OCI-LY7 (cell line): ENCODE measurements at regions not wholly inside any gene's neighbourhood (a gene's known extent, or its start where the extent isn't known, plus 50 kb on each side); places are given as distances from the start of the nearest gene placed in this dataset.

Source experiments
- BruUV-seq: library from RNA; stranded (reverse); fragments of 400-500 nt; replicated peaks from 2 replicates; lab custom pipeline; 2021; lab: Mats Ljungman, UMichigan
- CTCF ChIA-PET: fragments of 300-600 bp; sonication (Branson Sonifier 250); formaldehyde crosslinking; loops from one replicate; lab custom pipeline; 2022; ENCODE audit warnings: antibody characterized with exemption; ENCODE audit not compliant: unreplicated experiment; lab: Charles Lee
- POLR2A ChIA-PET: fragments of 300-600 bp; sonication (Branson Sonifier 250); formaldehyde crosslinking; loops from one replicate; lab custom pipeline; 2022; ENCODE audit warnings: antibody characterized with exemption; lab: Charles Lee
- DNase-seq: peaks from one replicate; pipeline ENCODE4 v3.0.0-alpha.2; 2015; ENCODE audit warnings: low spot score
- H2AFZ ChIP-seq: fragments of 200-600 bp; sonication (generic), shearing (Covaris generic); 2 replicates; pipeline ENCODE4 v1.6.1; 2014; ENCODE audit warnings: mild to moderate bottlenecking, antibody characterized with exemption, low read length, moderate library complexity
- H3K27ac ChIP-seq: fragments of 200-600 bp; sonication (generic); 2 replicates; pipeline ENCODE4 v1.5.1; 2014; ENCODE audit warnings: mixed run types, low read depth, mild to moderate bottlenecking, moderate library complexity, low read length, inconsistent platforms; ENCODE audit not compliant: poor library complexity, severe bottlenecking
- H3K36me3 ChIP-seq: fragments of 200-600 bp; sonication (generic); 2 replicates; pipeline ENCODE4 v1.6.1; 2014; ENCODE audit warnings: mild to moderate bottlenecking, antibody characterized with exemption, low read length, moderate library complexity, mixed read lengths; ENCODE audit not compliant: insufficient read depth
- H3K4me1 ChIP-seq: fragments of 200-600 bp; sonication (generic); 2 replicates; pipeline ENCODE4 v1.5.1; 2014; ENCODE audit warnings: mild to moderate bottlenecking, low read length; ENCODE audit not compliant: insufficient read depth, poor library complexity, severe bottlenecking
- H3K4me2 ChIP-seq: fragments of 200-600 bp; sonication (generic); 2 replicates; pipeline ENCODE4 v1.6.1; 2014; ENCODE audit warnings: mild to moderate bottlenecking, low read length
- H3K4me3 ChIP-seq: fragments of 200-600 bp; sonication (generic); 2 replicates; pipeline ENCODE4 v1.5.1; 2014; ENCODE audit warnings: mild to moderate bottlenecking, low read depth, low read length; ENCODE audit not compliant: poor library complexity, severe bottlenecking
- H3K79me2 ChIP-seq: fragments of 200-600 bp; sonication (generic); 2 replicates; pipeline ENCODE4 v1.6.1; 2016; ENCODE audit warnings: low read depth, mild to moderate bottlenecking, low read length, moderate library complexity, mixed read lengths; ENCODE audit not compliant: insufficient read depth
- H3K9me2 ChIP-seq: fragments of 200-600 bp; sonication (generic); 2 replicates; pipeline ENCODE4 v1.6.1; 2016; ENCODE audit warnings: mild to moderate bottlenecking, low read length, mixed read lengths; ENCODE audit not compliant: insufficient read depth
- H3K9me3 ChIP-seq: fragments of 200-600 bp; sonication (generic); 2 replicates; pipeline ENCODE4 v1.6.1; 2014; ENCODE audit warnings: mild to moderate bottlenecking, mixed run types, low read length, mixed read lengths
- H4K20me1 ChIP-seq: fragments of 200-600 bp; sonication (generic); 2 replicates; pipeline ENCODE4 v1.6.1; 2014; ENCODE audit warnings: mild to moderate bottlenecking, antibody characterized with exemption, low read length, moderate library complexity, mixed read lengths; ENCODE audit not compliant: insufficient read depth
- CTCF ChIP-seq: fragments of 200-600 bp; sonication (generic); conservative IDR thresholded peaks from 2 replicates; pipeline ENCODE4 v1.5.1; 2014; ENCODE audit warnings: mild to moderate bottlenecking, antibody characterized with exemption, low read length, moderate library complexity, mixed read lengths
- EZH2phosphoT487 ChIP-seq: fragments of 200-600 bp; sonication (generic); IDR thresholded peaks from 2 replicates; pipeline ENCODE4 v1.6.1; 2018; ENCODE audit warnings: low read depth, borderline replicate concordance, mild to moderate bottlenecking, mixed run types, antibody characterized with exemption, low read length, moderate library complexity, mixed read lengths
- intact Hi-C: fragments of 100-400 bp; cut with micrococcal nuclease; formaldehyde crosslinking; loops from one replicate; pipeline ENCODE4 v1.10.0; 2022; ENCODE audit not compliant: unreplicated experiment

- intact Hi-C loops, result loop anchor here (5.0 to 10.0 kb wide), 3 partner anchors 89 to 1334 kb away; partner anchors contain the start of genes KIAA1143 and KIF15
- peak; percentile 68 for DNase-seq
- no peaks in the 10 kb centered on the region for H3K9me2 ChIP-seq
- peak overlapping the region; percentile 48 for H3K4me2 ChIP-seq
- H4K20me1 ChIP-seq, result no peaks in the 10 kb centered on the region
- no TSS peak for BruUV-seq
- H2AFZ ChIP-seq, result peak overlapping the region; percentile 93
- H3K4me3 ChIP-seq, result peak overlapping the region; percentile 10
- peaks cover 60% of the 10 kb centered on the region for H3K4me1 ChIP-seq
- H3K36me3 ChIP-seq, result no peaks in the 10 kb centered on the region; the same call in 1 of the 2 replicates
- no peak for TF ChIP-seq CTCF
- H3K79me2 ChIP-seq, result no peaks in the 10 kb centered on the region
- ChIA-PET POLR2A (interaction anchor here (0.7 to 1.8 kb wide), 3 partner anchors 9 to 245 kb away, joined by 3 to 5 read pairs (median 4); no protein-coding TSS in a partner anchor), CTCF (no interaction called here)
- peak overlapping the region; percentile 64 for H3K27ac ChIP-seq
- peaks cover 16% of the 10 kb centered on the region; the same call in 1 of the 2 replicates for H3K9me3 ChIP-seq
Measured at GRCh38 chr3:46098319-46098761, 71.1 kb upstream of the XCR1 start.

GRCh38 chr3:46097691-46098241, 70.5 kb upstream of the XCR1 start:
- peak overlapping the region; percentile 10 for H3K4me3 ChIP-seq
- ChIA-PET POLR2A (interaction anchor here (0.6 to 1.8 kb wide), 3 partner anchors 8 to 451 kb away, joined by 3 to 4 read pairs (median 4); no protein-coding TSS in a partner anchor), CTCF (no interaction called here)
- H3K79me2 ChIP-seq, result no peaks in the 10 kb centered on the region
- H3K36me3 ChIP-seq, result no peaks in the 10 kb centered on the region; the same call in 1 of the 2 replicates
- H4K20me1 ChIP-seq, result no peaks in the 10 kb centered on the region
- no peak for TF ChIP-seq EZH2phosphoT487
- no peak for TF ChIP-seq CTCF
- H2AFZ ChIP-seq, result peak overlapping the region; percentile 93
- peak overlapping the region; percentile 64 for H3K27ac ChIP-seq
- BruUV-seq, result no TSS peak
- H3K9me3 ChIP-seq, result peaks cover 16% of the 10 kb centered on the region; the same call in 1 of the 2 replicates
- DNase-seq, result peak; percentile 44
- no peaks in the 10 kb centered on the region for H3K9me2 ChIP-seq
- intact Hi-C loops, result loop anchor here (5.0 to 10.0 kb wide), 3 partner anchors 90 to 1333 kb away; partner anchors contain the start of genes KIAA1143 and KIF15
- H3K4me1 ChIP-seq, result peaks cover 66% of the 10 kb centered on the region
- H3K4me2 ChIP-seq, result peak overlapping the region; percentile 48

DNA sequence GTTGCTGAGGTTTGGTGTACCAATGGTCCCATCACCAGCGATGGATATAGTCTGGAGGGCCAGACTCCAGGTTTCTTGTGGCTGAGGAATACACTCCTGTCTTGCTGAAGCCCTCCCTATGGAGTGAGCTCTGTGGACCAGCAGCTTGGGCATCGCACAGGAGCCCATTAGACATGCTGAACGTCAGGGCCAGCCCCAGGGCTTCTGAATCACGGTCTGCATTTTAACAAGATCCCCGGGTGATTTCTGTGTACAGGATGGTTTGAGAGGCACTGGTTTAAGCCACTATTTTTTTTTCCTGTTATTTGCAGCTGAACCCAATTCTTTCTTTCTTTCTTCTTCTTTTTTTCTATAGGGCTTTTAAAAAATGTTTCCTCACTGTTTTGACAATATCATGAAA, 69.5 kb upstream of the XCR1 start:
- Histone ChIP-seq H4K20me1 (no peaks in the 10 kb centered on the region), H3K4me3 (no peak overlapping the region), H3K4me2 (no peak overlapping the region), H3K36me3 (no peaks in the 10 kb centered on the region; the same call in 1 of the 2 replicates), H3K9me3 (peaks cover 11% of the 10 kb centered on the region; the same call in 1 of the 2 replicates), H3K9me2 (no peaks in the 10 kb centered on the region), H3K79me2 (no peaks in the 10 kb centered on the region), H3K27ac (no peak overlapping the region), H2AFZ (peak overlapping the region; percentile 64; the same call in 1 of the 2 replicates), H3K4me1 (peaks cover 76% of the 10 kb centered on the region)
- intact Hi-C loops, result loop anchor here (5.0 to 10.0 kb wide), 3 partner anchors 91 to 1332 kb away; partner anchors contain the start of genes KIAA1143 and KIF15
- CTCF ChIA-PET, result no interaction called here
- BruUV-seq, result no TSS peak
- POLR2A ChIA-PET, result interaction anchor here (0.9 to 1.2 kb wide), 2 partner anchors 16 to 452 kb away, joined by 3 to 4 read pairs; no protein-coding TSS in a partner anchor
- DNase-seq, result no peak
- TF ChIP-seq EZH2phosphoT487 (no peak), CTCF (no peak)
